AG04450 (cell line): ENCODE measurements at regions not wholly inside any gene's neighbourhood (a gene's known extent, or its start where the extent isn't known, plus 50 kb on each side); places are given as distances from the start of the nearest gene placed in this dataset.
"Not testable (repeated sequence)": the region's sequence is repeated elsewhere in the genome, so short reads cannot be mapped to it uniquely, and the experiment has no call there.

Experiments
- CTCF ChIA-PET: fragments of 300-600, 350-600 bp; formaldehyde crosslinking; extraction: SDS; loops from one replicate; lab custom pipeline; 2022; ENCODE audit warnings: antibody characterized with exemption, inconsistent platforms; lab: Charles Lee
- POLR2A ChIA-PET: fragments of 350-600 bp; formaldehyde crosslinking; extraction: SDS; loops from one replicate; lab custom pipeline; 2021; ENCODE audit warnings: antibody characterized with exemption, inconsistent platforms; lab: Yijun Ruan, JAX
- DNase-seq: peaks from one replicate; pipeline ENCODE4 v3.0.0-alpha.2; 2011; ENCODE audit warnings: low read depth, low spot score
- H3K27ac ChIP-seq: one replicate; pipeline ENCODE4 v1.5.1; 2012; ENCODE audit warnings: low read depth, low read length, control low read depth
- H3K27me3 ChIP-seq: one replicate; pipeline ENCODE4 v1.6.0; 2012; ENCODE audit warnings: low read length; ENCODE audit not compliant: control insufficient read depth, insufficient read depth
- H3K4me3 ChIP-seq: 2 replicates; pipeline ENCODE4 v1.5.1; 2011; ENCODE audit warnings: mild to moderate bottlenecking, low read depth, low read length, control low read depth
- H3K9me3 ChIP-seq: 2 replicates; pipeline ENCODE4 v1.5.1; 2012; ENCODE audit warnings: low read length; ENCODE audit not compliant: control insufficient read depth, insufficient read depth
- CTCF ChIP-seq: IDR thresholded peaks from 2 replicates; pipeline ENCODE4 v1.5.1; 2011; ENCODE audit warnings: low read depth, low read length, control low read depth, inconsistent platforms

GRCh38 chr4:111960241-111960667, 185.0 kb upstream of the FAM241A start:
- no peak overlapping the region for H3K27ac ChIP-seq
- ChIA-PET CTCF (no interaction called here), POLR2A (no interaction called here)
- no peak for DNase-seq
- H3K4me3 ChIP-seq: no peak overlapping the region
- no peak for TF ChIP-seq CTCF
- no peaks in the 10 kb centered on the region for H3K27me3 ChIP-seq
- no peaks in the 10 kb centered on the region for H3K9me3 ChIP-seq

- CTCF ChIA-PET: interaction anchor here (0.7 kb wide), 1 partner anchor 97 kb away, joined by 3 read pairs; no protein-coding TSS in a partner anchor
- H3K9me3 ChIP-seq, H3K4me3 ChIP-seq, H3K27ac ChIP-seq, POLR2A ChIA-PET, H3K27me3 ChIP-seq, DNase-seq: not testable (repeated sequence)
These were observed 184.2 kb upstream of the FAM241A start for GRCh38 chr4:111961026-111961425.

GRCh38 chr4:111961809-111962208, 183.4 kb upstream of the FAM241A start:
- DNase-seq: no peak
- no peak for TF ChIP-seq CTCF
- no peaks in the 10 kb centered on the region for H3K9me3 ChIP-seq
- ChIA-PET POLR2A (no interaction called here), CTCF (no interaction called here)
- no peak overlapping the region for H3K27ac ChIP-seq
- no peaks in the 10 kb centered on the region for H3K27me3 ChIP-seq
- no peak overlapping the region for H3K4me3 ChIP-seq

GRCh38 chr4:111963158-111963700, 182.0 kb upstream of the FAM241A start:
- no peak for TF ChIP-seq CTCF
- H3K9me3 ChIP-seq: no peaks in the 10 kb centered on the region
- H3K27ac ChIP-seq: no peak overlapping the region
- no peak for DNase-seq
- ChIA-PET POLR2A (no interaction called here), CTCF (no interaction called here)
- no peak overlapping the region for H3K4me3 ChIP-seq
- no peaks in the 10 kb centered on the region for H3K27me3 ChIP-seq

- CTCF ChIA-PET: no interaction called here
- POLR2A ChIA-PET: no interaction called here
- H3K27me3 ChIP-seq: no peaks in the 10 kb centered on the region
- no peaks in the 10 kb centered on the region for H3K9me3 ChIP-seq
- H3K27ac ChIP-seq: no peak overlapping the region
- H3K4me3 ChIP-seq: no peak overlapping the region
- TF ChIP-seq CTCF: no peak
- no peak for DNase-seq
These were observed 167.8 kb upstream of the FAM241A start for GRCh38 chr4:111977419-111977965.
